ENCODE measurements at regions not wholly inside any gene's neighbourhood (a gene's known extent, or its start where the extent isn't known, plus 50 kb on each side); places are given as distances from the start of the nearest gene placed in this dataset.
"Not testable (repeated sequence)": the region's sequence is repeated elsewhere in the genome, so short reads cannot be mapped to it uniquely, and the experiment has no call there.

- not testable (repeated sequence) for H2AFZ ChIP-seq (ENCODE audit: low read depth, low read length); H2BK12ac ChIP-seq (ENCODE audit: low read length in 2 of 2); H3K23ac ChIP-seq (ENCODE audit: low read length in 2 of 2); H3K14ac ChIP-seq (ENCODE audit: low read length in 2 of 2); H2BK120ac ChIP-seq (ENCODE audit: low read depth, low read length); H3K4me2 ChIP-seq (ENCODE audit: low read length, poor library complexity, severe bottlenecking); H3K27ac ChIP-seq (ENCODE audit: low read length, poor library complexity, severe bottlenecking); H3K4ac ChIP-seq (ENCODE audit: low read depth in 1 of 2, low read length in 2 of 2); H3K27me3 ChIP-seq (ENCODE audit: control insufficient read depth in 1 of 2, insufficient read depth in 1 of 2, low read length in 2 of 2); H2BK5ac ChIP-seq (ENCODE audit: low read depth, low read length, poor library complexity, severe bottlenecking); H3K18ac ChIP-seq (ENCODE audit: low read depth in 1 of 2, low read length in 2 of 2); H3K9ac ChIP-seq (ENCODE audit: low read length); H3K4me3 ChIP-seq (ENCODE audit: insufficient read depth in 1 of 2, low read depth in 1 of 2, low read length in 2 of 2); H4K91ac ChIP-seq (ENCODE audit: low read length); H3K9me3 ChIP-seq (ENCODE audit: control insufficient read depth, low read length); H4K8ac ChIP-seq (ENCODE audit: low read length); H2AK5ac ChIP-seq (ENCODE audit: low read length, severe bottlenecking); H2BK15ac ChIP-seq (ENCODE audit: low read depth, poor library complexity, severe bottlenecking); H3K4me1 ChIP-seq (ENCODE audit: control insufficient read depth, insufficient read depth, low read depth, low read length); H3K36me3 ChIP-seq (ENCODE audit: control insufficient read depth in 1 of 2, insufficient read depth in 2 of 2, low read depth in 1 of 2, low read length in 2 of 2); H3K79me1 ChIP-seq (replicated peaks; ENCODE audit: low read length, poor library complexity, severe bottlenecking)
- WGBS = 96% methylated on average over 5 of the region's 5 CpGs
- DNase-seq = peak; percentile 19
Measured at GRCh38 chr3:110626652-110627111, 444.9 kb upstream of the NECTIN3 start.

- WGBS = 78% methylated on average over 4 of the region's 4 CpGs
- no peak overlapping the region for H2BK120ac ChIP-seq (ENCODE audit: low read depth, low read length)
- H3K27me3 ChIP-seq (ENCODE audit: control insufficient read depth in 1 of 2, insufficient read depth in 1 of 2, low read length in 2 of 2) = no peaks in the 10 kb centered on the region
- DNase-seq = no peak
- H2BK5ac ChIP-seq (ENCODE audit: low read depth, low read length, poor library complexity, severe bottlenecking) = no peak overlapping the region
- H3K9me3 ChIP-seq (ENCODE audit: control insufficient read depth, low read length) = no peaks in the 10 kb centered on the region
- H3K4me1 ChIP-seq (ENCODE audit: control insufficient read depth, insufficient read depth, low read depth, low read length) = no peaks in the 10 kb centered on the region
- H3K36me3 ChIP-seq (ENCODE audit: control insufficient read depth in 1 of 2, insufficient read depth in 2 of 2, low read depth in 1 of 2, low read length in 2 of 2) = no peaks in the 10 kb centered on the region
- H3K79me1 ChIP-seq (replicated peaks; ENCODE audit: low read length, poor library complexity, severe bottlenecking) = no peaks in the 10 kb centered on the region
- no peak overlapping the region for H3K4me3 ChIP-seq (ENCODE audit: insufficient read depth in 1 of 2, low read depth in 1 of 2, low read length in 2 of 2)
- no peak overlapping the region for H3K9ac ChIP-seq (ENCODE audit: low read length)
- H3K14ac ChIP-seq (ENCODE audit: low read length in 2 of 2) = no peak overlapping the region
- no peak overlapping the region for H3K4me2 ChIP-seq (ENCODE audit: low read length, poor library complexity, severe bottlenecking)
- no peak overlapping the region for H2AK5ac ChIP-seq (ENCODE audit: low read length, severe bottlenecking)
- H4K91ac ChIP-seq (ENCODE audit: low read length) = no peak overlapping the region
- H3K27ac ChIP-seq (ENCODE audit: low read length, poor library complexity, severe bottlenecking) = no peak overlapping the region
- H3K4ac ChIP-seq (ENCODE audit: low read depth in 1 of 2, low read length in 2 of 2) = no peak overlapping the region
- H2AFZ ChIP-seq (ENCODE audit: low read depth, low read length) = no peak overlapping the region
- no peak overlapping the region for H3K23ac ChIP-seq (ENCODE audit: low read length in 2 of 2)
- no peak overlapping the region for H2BK12ac ChIP-seq (ENCODE audit: low read length in 2 of 2)
- no peak overlapping the region for H4K8ac ChIP-seq (ENCODE audit: low read length)
- H3K18ac ChIP-seq (ENCODE audit: low read depth in 1 of 2, low read length in 2 of 2) = no peak overlapping the region
- no peak overlapping the region for H2BK15ac ChIP-seq (ENCODE audit: low read depth, poor library complexity, severe bottlenecking)
Measured at GRCh38 chr3:110628650-110629301, 442.8 kb upstream of the NECTIN3 start.

- H3K27me3 ChIP-seq (ENCODE audit: control insufficient read depth in 1 of 2, insufficient read depth in 1 of 2, low read length in 2 of 2) = no peaks in the 10 kb centered on the region
- no peak overlapping the region for H4K8ac ChIP-seq (ENCODE audit: low read length)
- H3K79me1 ChIP-seq (replicated peaks; ENCODE audit: low read length, poor library complexity, severe bottlenecking) = no peaks in the 10 kb centered on the region
- no peak overlapping the region for H2AFZ ChIP-seq (ENCODE audit: low read depth, low read length)
- H2BK120ac ChIP-seq (ENCODE audit: low read depth, low read length) = no peak overlapping the region
- H4K91ac ChIP-seq (ENCODE audit: low read length) = no peak overlapping the region
- no peak overlapping the region for H3K23ac ChIP-seq (ENCODE audit: low read length in 2 of 2)
- H3K36me3 ChIP-seq (ENCODE audit: control insufficient read depth in 1 of 2, insufficient read depth in 2 of 2, low read depth in 1 of 2, low read length in 2 of 2) = no peaks in the 10 kb centered on the region
- no peak overlapping the region for H3K18ac ChIP-seq (ENCODE audit: low read depth in 1 of 2, low read length in 2 of 2)
- H3K4ac ChIP-seq (ENCODE audit: low read depth in 1 of 2, low read length in 2 of 2) = no peak overlapping the region
- WGBS = 88% methylated on average over 1 of the region's 1 CpG
- H3K14ac ChIP-seq (ENCODE audit: low read length in 2 of 2) = no peak overlapping the region
- no peak overlapping the region for H2BK12ac ChIP-seq (ENCODE audit: low read length in 2 of 2)
- H3K9me3 ChIP-seq (ENCODE audit: control insufficient read depth, low read length) = no peaks in the 10 kb centered on the region
- H3K9ac ChIP-seq (ENCODE audit: low read length) = no peak overlapping the region
- H3K4me3 ChIP-seq (ENCODE audit: insufficient read depth in 1 of 2, low read depth in 1 of 2, low read length in 2 of 2) = no peak overlapping the region
- no peaks in the 10 kb centered on the region for H3K4me1 ChIP-seq (ENCODE audit: control insufficient read depth, insufficient read depth, low read depth, low read length)
- no peak overlapping the region for H2AK5ac ChIP-seq (ENCODE audit: low read length, severe bottlenecking)
- no peak overlapping the region for H2BK5ac ChIP-seq (ENCODE audit: low read depth, low read length, poor library complexity, severe bottlenecking)
- no peak overlapping the region for H3K4me2 ChIP-seq (ENCODE audit: low read length, poor library complexity, severe bottlenecking)
- H3K27ac ChIP-seq (ENCODE audit: low read length, poor library complexity, severe bottlenecking) = no peak overlapping the region
- no peak overlapping the region for H2BK15ac ChIP-seq (ENCODE audit: low read depth, poor library complexity, severe bottlenecking)
- DNase-seq = no peak
Measured at GRCh38 chr3:110629917-110630316, 441.7 kb upstream of the NECTIN3 start.

GRCh38 chr3:110644203-110644602 lies 427.4 kb upstream of the NECTIN3 start:
- no peaks in the 10 kb centered on the region for H3K9me3 ChIP-seq (ENCODE audit: control insufficient read depth, low read length)
- no peak overlapping the region for H4K91ac ChIP-seq (ENCODE audit: low read length)
- H2BK5ac ChIP-seq (ENCODE audit: low read depth, low read length, poor library complexity, severe bottlenecking) = no peak overlapping the region
- no peak for DNase-seq
- H3K9ac ChIP-seq (ENCODE audit: low read length) = no peak overlapping the region
- H2AK5ac ChIP-seq (ENCODE audit: low read length, severe bottlenecking) = no peak overlapping the region
- H3K14ac ChIP-seq (ENCODE audit: low read length in 2 of 2) = no peak overlapping the region
- H3K4me1 ChIP-seq (ENCODE audit: control insufficient read depth, insufficient read depth, low read depth, low read length) = no peaks in the 10 kb centered on the region
- H3K4me2 ChIP-seq (ENCODE audit: low read length, poor library complexity, severe bottlenecking) = no peak overlapping the region
- WGBS = 95% methylated on average over 16 of the region's 17 CpGs
- H2AFZ ChIP-seq (ENCODE audit: low read depth, low read length) = no peak overlapping the region
- H3K36me3 ChIP-seq (ENCODE audit: control insufficient read depth in 1 of 2, insufficient read depth in 2 of 2, low read depth in 1 of 2, low read length in 2 of 2) = no peaks in the 10 kb centered on the region
- H4K8ac ChIP-seq (ENCODE audit: low read length) = no peak overlapping the region
- H2BK12ac ChIP-seq (ENCODE audit: low read length in 2 of 2) = no peak overlapping the region
- no peak overlapping the region for H3K23ac ChIP-seq (ENCODE audit: low read length in 2 of 2)
- no peak overlapping the region for H2BK15ac ChIP-seq (ENCODE audit: low read depth, poor library complexity, severe bottlenecking)
- H2BK120ac ChIP-seq (ENCODE audit: low read depth, low read length) = no peak overlapping the region
- H3K27ac ChIP-seq (ENCODE audit: low read length, poor library complexity, severe bottlenecking) = no peak overlapping the region
- no peak overlapping the region for H3K18ac ChIP-seq (ENCODE audit: low read depth in 1 of 2, low read length in 2 of 2)
- no peaks in the 10 kb centered on the region for H3K27me3 ChIP-seq (ENCODE audit: control insufficient read depth in 1 of 2, insufficient read depth in 1 of 2, low read length in 2 of 2)
- H3K79me1 ChIP-seq (replicated peaks; ENCODE audit: low read length, poor library complexity, severe bottlenecking) = no peaks in the 10 kb centered on the region
- H3K4ac ChIP-seq (ENCODE audit: low read depth in 1 of 2, low read length in 2 of 2) = no peak overlapping the region
- H3K4me3 ChIP-seq (ENCODE audit: insufficient read depth in 1 of 2, low read depth in 1 of 2, low read length in 2 of 2) = no peak overlapping the region

Data from mesenchymal stem cell (in vitro differentiated cells and primary cell).